HCT116 (cell line): ENCODE measurements at regions not wholly inside any gene's neighbourhood (a gene's known extent, or its start where the extent isn't known, plus 50 kb on each side); places are given as distances from the start of the nearest gene placed in this dataset.

Experiments used
- ATAC-seq: fragments of 200-7000 bp; cut with Tn5 transposase; 2 replicates; pipeline ENCODE4 v1.9.1; 2020; ENCODE audit warnings: mild to moderate bottlenecking, moderate library complexity
- BruUV-seq: library from RNA; stranded (reverse); fragments of 400-500 nt; replicated peaks from 2 replicates; lab custom pipeline; 2021; lab: Mats Ljungman, UMichigan
- CTCF ChIA-PET: fragments of 300-600 bp; sonication (Branson Sonifier 250); formaldehyde crosslinking; loops from one replicate; lab custom pipeline; 2021; ENCODE audit warnings: antibody characterized with exemption; lab: Charles Lee
- POLR2A ChIA-PET: fragments of 300-600, 350-600 bp; sonication (Branson Sonifier 250); formaldehyde crosslinking; loops from one replicate; lab custom pipeline; 2021; ENCODE audit warnings: antibody characterized with exemption; lab: Charles Lee
- RAD21 ChIA-PET, 2 experiments: fragments of 300-600 bp; sonication (Branson Sonifier 250); formaldehyde crosslinking; loops; one replicate each; lab custom pipeline; 2023; ENCODE audit warnings: low total read pairs in 2 of 2; ENCODE audit not compliant: uncharacterized antibody in 2 of 2, unreplicated experiment in 2 of 2, low non-redundant PET in 1 of 2; lab: Charles Lee
- DNase-seq: peaks from one replicate; pipeline ENCODE4 v3.0.0-alpha.2; 2010; ENCODE audit warnings: low read depth, low spot score
- H2AFZ ChIP-seq: fragments of 200-600 bp; shearing (Covaris generic), sonication (generic); 2 replicates; pipeline ENCODE4 v1.6.1; 2017; ENCODE audit warnings: low read depth, mixed run types, mixed read lengths, antibody characterized with exemption, low read length; ENCODE audit not compliant: poor library complexity, severe bottlenecking
- H3K27ac ChIP-seq: 2 replicates; pipeline ENCODE4 v1.5.1; 2012; ENCODE audit warnings: low read depth, low read length
- H3K27me3 ChIP-seq: fragments of 200-600 bp; sonication (generic); 2 replicates; pipeline ENCODE4 v1.6.1; 2016; ENCODE audit warnings: mixed run types, low read length, mixed read lengths; ENCODE audit not compliant: insufficient read depth
- H3K36me3 ChIP-seq, 2 experiments: fragments of 200-500 bp in 1 of 2; fragments of 200-600 bp in 1 of 2; sonication (Bioruptor generic) in 1 of 2; sonication (generic) in 1 of 2; 2 replicates each; pipeline versions ENCODE4 v1.5.1 to v1.6.1; 2014 to 2016; ENCODE audit warnings: low read length in 2 of 2, inconsistent platforms in 1 of 2, mixed read lengths in 1 of 2, mixed run types in 1 of 2; ENCODE audit not compliant: insufficient read depth in 2 of 2, control insufficient read depth in 1 of 2
- H3K4me1 ChIP-seq, 2 experiments: fragments of 200-600 bp in 1 of 2; sonication (generic) in 1 of 2; 2 replicates each; pipeline versions ENCODE4 v1.5.1 to v1.6.1; 2012 to 2017; ENCODE audit warnings: low read length in 2 of 2, inconsistent platforms in 1 of 2, mild to moderate bottlenecking in 1 of 2, mixed read lengths in 1 of 2, mixed run types in 1 of 2, moderate library complexity in 1 of 2; ENCODE audit not compliant: insufficient read depth in 2 of 2, control insufficient read depth in 1 of 2
- H3K4me2 ChIP-seq: fragments of 200-600 bp; sonication (generic); 2 replicates; pipeline ENCODE4 v1.6.1; 2017; ENCODE audit warnings: mixed run types, low read length, mixed read lengths
- H3K4me3 ChIP-seq, 2 experiments: fragments of 200-600 bp in 1 of 2; sonication (generic) in 1 of 2; replicated peaks in 1 of 2; 2 replicates each; pipeline ENCODE4 v1.5.1; 2011 to 2016; ENCODE audit warnings: low read length in 2 of 2, control low read depth in 1 of 2, low read depth in 1 of 2, mild to moderate bottlenecking in 1 of 2, mixed read lengths in 1 of 2, mixed run types in 1 of 2
- H3K79me2 ChIP-seq: fragments of 200-600 bp; sonication (generic); 2 replicates; pipeline ENCODE4 v1.6.1; 2017; ENCODE audit warnings: mild to moderate bottlenecking, mixed run types, low read length, moderate library complexity, mixed read lengths; ENCODE audit not compliant: insufficient read depth
- H3K9ac ChIP-seq: fragments of 200-600 bp; sonication (generic); 2 replicates; pipeline ENCODE4 v1.6.1; 2016; ENCODE audit warnings: low read length, mixed read lengths
- H3K9me2 ChIP-seq: fragments of 200-600 bp; sonication (generic), shearing (Covaris generic); 2 replicates; pipeline ENCODE4 v1.6.1; 2017; ENCODE audit warnings: mixed run types, mild to moderate bottlenecking, moderate library complexity; ENCODE audit not compliant: insufficient read depth
- H3K9me3 ChIP-seq, 2 experiments: fragments of 200-500 bp in 1 of 2; fragments of 200-600 bp in 1 of 2; sonication (Bioruptor generic) in 1 of 2; sonication (generic) in 1 of 2; 2 replicates each; pipeline ENCODE4 v1.6.1; 2014 to 2017; ENCODE audit warnings: low read length in 2 of 2, mixed read lengths in 2 of 2, inconsistent platforms in 1 of 2, low read depth in 1 of 2, mild to moderate bottlenecking in 1 of 2, mixed run types in 1 of 2, moderate library complexity in 1 of 2; ENCODE audit not compliant: control insufficient read depth in 1 of 2, insufficient read depth in 1 of 2
- H4K20me1 ChIP-seq: fragments of 200-600 bp; sonication (generic), shearing (Covaris generic); 2 replicates; pipeline ENCODE4 v1.6.1; 2017; ENCODE audit warnings: mixed run types, mild to moderate bottlenecking, moderate library complexity; ENCODE audit not compliant: insufficient read depth
- CBX3 ChIP-seq: IDR thresholded peaks from 2 replicates; pipeline ENCODE4 v1.6.1; 2012; ENCODE audit warnings: low read depth
- CEBPB ChIP-seq: IDR thresholded peaks from 2 replicates; pipeline ENCODE4 v1.6.1; 2012; ENCODE audit warnings: low read depth
- EGR1 ChIP-seq: IDR thresholded peaks from 2 replicates; pipeline ENCODE4 v1.6.1; 2012; ENCODE audit warnings: low read depth
- EZH2 ChIP-seq: fragments of 200-600 bp; sonication (generic); IDR thresholded peaks from 2 replicates; pipeline ENCODE4 v1.6.1; 2017; ENCODE audit warnings: antibody characterized with exemption, mixed run types
- EZH2phosphoT487 ChIP-seq: fragments of 200-600 bp; IDR thresholded peaks from 2 replicates; pipeline ENCODE4 v1.6.1; 2018; ENCODE audit warnings: antibody characterized with exemption, borderline replicate concordance
- FOSL1 ChIP-seq: IDR thresholded peaks from 2 replicates; pipeline ENCODE4 v1.6.1; 2012; ENCODE audit warnings: low read depth
- JUND ChIP-seq: IDR thresholded peaks from 2 replicates; pipeline ENCODE4 v1.6.1; 2012
- POLR2AphosphoS5 ChIP-seq: IDR thresholded peaks from 2 replicates; pipeline ENCODE4 v1.6.1; 2011; ENCODE audit warnings: mild to moderate bottlenecking, low read depth, low read length, moderate library complexity
- RAD21 ChIP-seq: IDR thresholded peaks from 2 replicates; pipeline ENCODE4 v1.6.1; 2012; ENCODE audit warnings: low read depth, mild to moderate bottlenecking
- SIN3A ChIP-seq: IDR thresholded peaks from 2 replicates; pipeline ENCODE4 v1.6.1; 2012; ENCODE audit warnings: low read depth
- SRF ChIP-seq: IDR thresholded peaks from 2 replicates; pipeline ENCODE4 v1.6.1; 2012; ENCODE audit warnings: low read depth
- TCF7L2 ChIP-seq: IDR thresholded peaks from 2 replicates; pipeline ENCODE4 v1.7.0; 2011; ENCODE audit warnings: borderline replicate concordance, inconsistent platforms; ENCODE audit not compliant: insufficient read depth, insufficient read length; ENCODE audit errors: extremely low read depth
- YY1 ChIP-seq: IDR thresholded peaks from 2 replicates; pipeline ENCODE4 v1.6.1; 2011; ENCODE audit warnings: low read length, low read depth, moderate library complexity, mild to moderate bottlenecking; ENCODE audit not compliant: insufficient replicate concordance; ENCODE audit errors: extremely low read depth
- ZFX ChIP-seq: fragments of 450-650 bp; IDR thresholded peaks from 2 replicates; pipeline ENCODE4 v1.6.1; 2017
- ZNF274 ChIP-seq: fragments of 200-500 bp; sonication (Bioruptor generic); IDR thresholded peaks from 2 replicates; pipeline ENCODE4 v1.6.1; 2014; ENCODE audit warnings: mild to moderate bottlenecking, low read depth, low read length, inconsistent platforms
- intact Hi-C: fragments of 100-400 bp; cut with micrococcal nuclease; formaldehyde crosslinking; loops from 2 replicates; pipeline ENCODE4 v1.10.0; 2022
- TF ChIP-seq, protein P1 (sequence below): IDR thresholded peaks from 2 replicates; pipeline ENCODE4 v1.6.1; 2012; ENCODE audit warnings: low read depth
- TF ChIP-seq, protein P2 (sequence below), 3 experiments: fragments of 200-600 bp in 1 of 3; sonication (generic) in 1 of 3; IDR thresholded peaks in 2 of 3; conservative IDR thresholded peaks in 1 of 3; 2 replicates each; pipeline ENCODE4 v1.5.1; 2012 to 2017; ENCODE audit warnings: low read depth in 2 of 3, low read length in 2 of 3, antibody characterized with exemption in 1 of 3, borderline replicate concordance in 1 of 3, control low read depth in 1 of 3, mild to moderate bottlenecking in 1 of 3, mixed read lengths in 1 of 3, mixed run types in 1 of 3, moderate library complexity in 1 of 3; ENCODE audit not compliant: insufficient read depth in 1 of 3
- TF ChIP-seq, protein P3 (sequence below): IDR thresholded peaks from 2 replicates; pipeline ENCODE4 v1.6.1; 2012

DNA sequence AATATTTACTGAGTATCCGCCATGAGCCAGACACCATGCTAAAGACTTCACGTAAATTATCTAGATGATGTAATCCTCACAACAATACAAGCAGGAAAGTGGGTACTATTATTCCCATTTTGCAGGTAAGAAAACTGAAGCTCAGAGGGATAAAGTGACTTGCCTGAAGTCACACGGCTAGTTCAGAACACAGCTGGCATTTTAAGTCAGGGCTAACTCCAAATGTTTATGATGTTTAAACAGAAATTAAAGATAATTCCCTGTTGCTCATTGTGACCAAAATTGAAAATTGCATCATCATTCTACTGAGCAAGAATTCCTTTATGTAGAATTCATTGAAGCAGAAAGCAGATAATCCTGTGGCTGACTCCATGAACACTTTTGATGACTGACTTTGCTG lies 71.3 kb upstream of the STXBP5 start:
- intact Hi-C loops, result no loop called here
- POLR2A ChIA-PET, result no interaction called here
- Histone ChIP-seq H3K9me3 (no peaks in the 10 kb centered on the region), H3K4me2 (no peak overlapping the region), H3K9me2 (no peaks in the 10 kb centered on the region), H3K9ac (no peak overlapping the region), H2AFZ (no peak overlapping the region), H3K4me3 (no peak overlapping the region), H3K27me3 (no peaks in the 10 kb centered on the region), H4K20me1 (no peaks in the 10 kb centered on the region), H3K36me3 (no peaks in the 10 kb centered on the region), H3K27ac (no peak overlapping the region), H3K4me1 (no peaks in the 10 kb centered on the region), H3K79me2 (no peaks in the 10 kb centered on the region)
- RAD21 ChIA-PET, result no interaction called here
- no peak for ATAC-seq
- TF ChIP-seq EZH2 (no peak), CBX3 (no peak), POLR2AphosphoS5 (no peak), ZFX (no peak), SRF (no peak), EZH2phosphoT487 (no peak), CEBPB (no peak), TCF7L2 (no peak), EGR1 (no peak), JUND (no peak), SIN3A (no peak), RAD21 (no peak), FOSL1 (no peak), ZNF274 (no peak), YY1 (no peak)
- TF ChIP-seq, protein P1, sequence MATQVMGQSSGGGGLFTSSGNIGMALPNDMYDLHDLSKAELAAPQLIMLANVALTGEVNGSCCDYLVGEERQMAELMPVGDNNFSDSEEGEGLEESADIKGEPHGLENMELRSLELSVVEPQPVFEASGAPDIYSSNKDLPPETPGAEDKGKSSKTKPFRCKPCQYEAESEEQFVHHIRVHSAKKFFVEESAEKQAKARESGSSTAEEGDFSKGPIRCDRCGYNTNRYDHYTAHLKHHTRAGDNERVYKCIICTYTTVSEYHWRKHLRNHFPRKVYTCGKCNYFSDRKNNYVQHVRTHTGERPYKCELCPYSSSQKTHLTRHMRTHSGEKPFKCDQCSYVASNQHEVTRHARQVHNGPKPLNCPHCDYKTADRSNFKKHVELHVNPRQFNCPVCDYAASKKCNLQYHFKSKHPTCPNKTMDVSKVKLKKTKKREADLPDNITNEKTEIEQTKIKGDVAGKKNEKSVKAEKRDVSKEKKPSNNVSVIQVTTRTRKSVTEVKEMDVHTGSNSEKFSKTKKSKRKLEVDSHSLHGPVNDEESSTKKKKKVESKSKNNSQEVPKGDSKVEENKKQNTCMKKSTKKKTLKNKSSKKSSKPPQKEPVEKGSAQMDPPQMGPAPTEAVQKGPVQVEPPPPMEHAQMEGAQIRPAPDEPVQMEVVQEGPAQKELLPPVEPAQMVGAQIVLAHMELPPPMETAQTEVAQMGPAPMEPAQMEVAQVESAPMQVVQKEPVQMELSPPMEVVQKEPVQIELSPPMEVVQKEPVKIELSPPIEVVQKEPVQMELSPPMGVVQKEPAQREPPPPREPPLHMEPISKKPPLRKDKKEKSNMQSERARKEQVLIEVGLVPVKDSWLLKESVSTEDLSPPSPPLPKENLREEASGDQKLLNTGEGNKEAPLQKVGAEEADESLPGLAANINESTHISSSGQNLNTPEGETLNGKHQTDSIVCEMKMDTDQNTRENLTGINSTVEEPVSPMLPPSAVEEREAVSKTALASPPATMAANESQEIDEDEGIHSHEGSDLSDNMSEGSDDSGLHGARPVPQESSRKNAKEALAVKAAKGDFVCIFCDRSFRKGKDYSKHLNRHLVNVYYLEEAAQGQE, result no peak
- TF ChIP-seq, protein P2, sequence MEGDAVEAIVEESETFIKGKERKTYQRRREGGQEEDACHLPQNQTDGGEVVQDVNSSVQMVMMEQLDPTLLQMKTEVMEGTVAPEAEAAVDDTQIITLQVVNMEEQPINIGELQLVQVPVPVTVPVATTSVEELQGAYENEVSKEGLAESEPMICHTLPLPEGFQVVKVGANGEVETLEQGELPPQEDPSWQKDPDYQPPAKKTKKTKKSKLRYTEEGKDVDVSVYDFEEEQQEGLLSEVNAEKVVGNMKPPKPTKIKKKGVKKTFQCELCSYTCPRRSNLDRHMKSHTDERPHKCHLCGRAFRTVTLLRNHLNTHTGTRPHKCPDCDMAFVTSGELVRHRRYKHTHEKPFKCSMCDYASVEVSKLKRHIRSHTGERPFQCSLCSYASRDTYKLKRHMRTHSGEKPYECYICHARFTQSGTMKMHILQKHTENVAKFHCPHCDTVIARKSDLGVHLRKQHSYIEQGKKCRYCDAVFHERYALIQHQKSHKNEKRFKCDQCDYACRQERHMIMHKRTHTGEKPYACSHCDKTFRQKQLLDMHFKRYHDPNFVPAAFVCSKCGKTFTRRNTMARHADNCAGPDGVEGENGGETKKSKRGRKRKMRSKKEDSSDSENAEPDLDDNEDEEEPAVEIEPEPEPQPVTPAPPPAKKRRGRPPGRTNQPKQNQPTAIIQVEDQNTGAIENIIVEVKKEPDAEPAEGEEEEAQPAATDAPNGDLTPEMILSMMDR (IDR thresholded peaks at IDR 0.05 in 2 of 3, conservative IDR thresholded peaks at IDR 0.05 in 1 of 3; ENCODE audit: borderline replicate concordance in 1 of 3, insufficient read depth in 1 of 3, low read depth in 2 of 3, low read length in 2 of 3), result no peak
- TF ChIP-seq, protein P3, sequence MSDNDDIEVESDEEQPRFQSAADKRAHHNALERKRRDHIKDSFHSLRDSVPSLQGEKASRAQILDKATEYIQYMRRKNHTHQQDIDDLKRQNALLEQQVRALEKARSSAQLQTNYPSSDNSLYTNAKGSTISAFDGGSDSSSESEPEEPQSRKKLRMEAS, result no peak
- CTCF ChIA-PET, result no interaction called here
- no peak for DNase-seq
- no TSS peak for BruUV-seq
